ENCODE measurements at regions not wholly inside any gene's neighbourhood (a gene's known extent, or its start where the extent isn't known, plus 50 kb on each side); places are given as distances from the start of the nearest gene placed in this dataset.

DNA sequence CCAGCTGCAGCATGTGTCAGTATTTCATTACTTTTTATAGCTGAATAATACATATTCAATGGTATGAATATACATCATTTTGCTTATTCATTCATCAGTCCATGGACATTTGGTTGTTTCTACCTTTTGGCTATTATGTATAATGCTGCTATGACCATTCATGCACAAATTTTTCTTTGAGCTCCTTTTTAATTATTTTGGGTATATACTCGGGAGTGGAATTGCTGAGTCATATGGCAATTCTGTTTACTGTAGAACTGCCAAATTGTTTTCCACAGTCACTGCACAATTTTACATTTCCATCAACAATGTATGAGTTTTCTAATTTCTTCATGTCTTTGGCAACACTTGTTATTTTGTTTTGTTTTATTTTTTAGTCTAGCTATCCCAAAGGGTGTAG lies 405.9 kb upstream of the PITX2 start:
- no TSS peak for BruUV-seq (replicated peaks)
- Histone ChIP-seq H3K4me1 (ENCODE audit: control insufficient read depth, insufficient read depth, low read length) (no peaks in the 10 kb centered on the region), H3K56ac (ENCODE audit: extremely low read depth, insufficient read depth, low read length) (no peak overlapping the region), H3K4me3 (ENCODE audit: insufficient read depth, low read depth, low read length) (no peak overlapping the region), H3K27me3 (ENCODE audit: control insufficient read depth, insufficient read depth, low read length) (no peaks in the 10 kb centered on the region), H3K18ac (ENCODE audit: low read depth, low read length) (no peak overlapping the region), H3K14ac (replicated peaks; ENCODE audit: low read depth, low read length) (no peak overlapping the region), H3K4ac (ENCODE audit: low read depth, low read length) (no peak overlapping the region), H4K91ac (ENCODE audit: insufficient read depth, low read depth, low read length) (no peak overlapping the region), H2AFZ (replicated peaks; ENCODE audit: low read length, poor library complexity) (no peak overlapping the region), H4K20me1 (ENCODE audit: insufficient read depth, low read length) (no peaks in the 10 kb centered on the region), H2BK5ac (ENCODE audit: low read depth, low read length, poor library complexity, severe bottlenecking) (no peak overlapping the region), H3K79me1 (ENCODE audit: low read depth in 1 of 2, low read length in 2 of 2) (no peaks in the 10 kb centered on the region), H2BK120ac (ENCODE audit: low read depth, low read length) (no peak overlapping the region), H3K9me3 (ENCODE audit: control insufficient read depth, insufficient read depth, low read length) (no peaks in the 10 kb centered on the region), H4K5ac (ENCODE audit: low read depth, low read length) (no peak overlapping the region), H2BK20ac (ENCODE audit: low read depth, low read length) (no peak overlapping the region), H2BK15ac (ENCODE audit: low read depth, low read length) (no peak overlapping the region), H2AK5ac (ENCODE audit: low read depth, low read length) (no peak overlapping the region), H4K8ac (ENCODE audit: low read depth in 2 of 2, low read length in 2 of 2) (no peak overlapping the region), H3K36me3 (ENCODE audit: control insufficient read depth, insufficient read depth, low read length) (no peaks in the 10 kb centered on the region), H2AK9ac (replicated peaks; ENCODE audit: low read depth, low read length, poor library complexity) (no peak overlapping the region), H3K27ac (ENCODE audit: insufficient read depth, low read length) (no peak overlapping the region), H3K23ac (ENCODE audit: low read depth, low read length) (no peak overlapping the region), H3K9me1 (ENCODE audit: insufficient read depth, low read length) (no peaks in the 10 kb centered on the region), H3K9ac (ENCODE audit: low read depth, low read length) (no peak overlapping the region), H3K4me2 (ENCODE audit: low read depth, low read length) (no peak overlapping the region)
- peak; percentile 7 for DNase-seq
- WGBS, 2 experiments (ENCODE audit: extremely low coverage in 2 of 2, insufficient read length in 1 of 2): no CpG with 5 or more reads among the region's 1 CpG
- intact Hi-C loops (cut with micrococcal nuclease): no loop called here
- dilution Hi-C loops (cut with HindIII; ENCODE audit: low sequenced_read_pairs, unreplicated experiment): no loop called here
- ATAC-seq (ENCODE audit: low read depth): no peak
- TF ChIP-seq SMC3 (IDR thresholded peaks at IDR 0.05; ENCODE audit: low read depth, low read length): no peak
- no peak for TF ChIP-seq MAFK (IDR thresholded peaks at IDR 0.05; ENCODE audit: low read depth, low read length)
- peak; percentile 87 for TF ChIP-seq NFE2L2 (IDR thresholded peaks at IDR 0.05; ENCODE audit: low read depth, low read length)
- ChIA-PET POLR2A (ENCODE audit: unreplicated experiment) (no interaction called here), CTCF (no interaction called here)
- in situ Hi-C loops (cut with MboI; ENCODE audit: low sequenced_read_pairs): no loop called here

Data from IMR-90 (cell line).